Gastroesophageal sphincter (tissue), 4 donors: ENCODE measurements at regions not wholly inside any gene's neighbourhood (a gene's known extent, or its start where the extent isn't known, plus 50 kb on each side); places are given as distances from the start of the nearest gene placed in this dataset.

ENCODE experiments used
- ATAC-seq: fragments of 150-250 bp; one replicate; pipeline ENCODE4 v1.9.1; 2016; ENCODE audit warnings: mild to moderate bottlenecking, moderate library complexity
- H3K27ac ChIP-seq, 4 donors: fragments of 200-600 bp; sonication (generic) in 3 of 4; 1 replicate in 3 of 4; 2 replicates in 1 of 4; pipeline ENCODE4 v1.5.1; 2016 to 2019
- H3K27me3 ChIP-seq: fragments of 200-600 bp; sonication (generic); one replicate; pipeline ENCODE4 v1.5.1; 2019
- H3K36me3 ChIP-seq, 2 donors: fragments of 200-600 bp; sonication (generic); one replicate each; pipeline ENCODE4 v1.5.1; 2019; ENCODE audit warnings: control low read depth in 1 of 2
- H3K4me1 ChIP-seq, 3 donors: fragments of 200-600 bp; sonication (generic); 1 replicate in 2 of 3; 2 replicates in 1 of 3; pipeline ENCODE4 v1.5.1; 2016 to 2019; ENCODE audit warnings: control low read depth in 2 of 3
- H3K4me3 ChIP-seq, 2 donors: fragments of 200-600 bp; sonication (generic); one replicate each; pipeline ENCODE4 v1.5.1; 2019; ENCODE audit warnings: mild to moderate bottlenecking in 1 of 2, moderate library complexity in 1 of 2
- H3K9me3 ChIP-seq, 3 donors: fragments of 200-600 bp; sonication (generic); one replicate each; pipeline ENCODE4 v1.5.1; 2017 to 2019; ENCODE audit warnings: control low read depth in 2 of 3
- CTCF ChIP-seq, 4 experiments: fragments of 200-600 bp in 2 of 4; fragments of 450-650 bp in 2 of 4; sonication (generic) in 1 of 4; IDR thresholded peaks; one replicate each; pipeline ENCODE4 v1.5.1; 2017 to 2019; ENCODE audit warnings: antibody characterized with exemption in 4 of 4, mild to moderate bottlenecking in 2 of 4, moderate library complexity in 2 of 4
- EP300 ChIP-seq: sonication (generic); formaldehyde crosslinking; IDR thresholded peaks from one replicate; pipeline ENCODE4 v1.6.1; 2017; ENCODE audit warnings: antibody characterized with exemption, mild to moderate bottlenecking
- POLR2A ChIP-seq, 2 donors: fragments of 450-650 bp; IDR thresholded peaks; one replicate each; pipeline ENCODE4 v1.6.1; 2017; ENCODE audit warnings: antibody characterized with exemption in 2 of 2, mild to moderate bottlenecking in 2 of 2, moderate library complexity in 1 of 2
- POLR2AphosphoS5 ChIP-seq: sonication (generic); formaldehyde crosslinking; IDR thresholded peaks from one replicate; pipeline ENCODE4 v1.6.1; 2017; ENCODE audit warnings: antibody characterized with exemption
- WGBS, 2 donors: methylation state at CpG; one replicate each; pipeline ENCODE4 v1.1.5; 2018; ENCODE audit warnings: low coverage in 1 of 2; 5-methylcytosine and 5-hydroxymethylcytosine counted together

- Histone ChIP-seq H3K36me3 (no peaks in the 10 kb centered on the region), H3K27ac (no peak overlapping the region), H3K27me3 (no peaks in the 10 kb centered on the region), H3K4me1 (peaks cover 0 to 28% (median 6%) of the 10 kb centered on the region in 3 donors), H3K9me3 (no peaks in the 10 kb centered on the region), H3K4me3 (no peak overlapping the region)
- no peak for TF ChIP-seq CTCF (IDR thresholded peaks at IDR 0.05)
- no peak for TF ChIP-seq POLR2A (IDR thresholded peaks at IDR 0.05)
- TF ChIP-seq EP300, result no peak
- TF ChIP-seq POLR2AphosphoS5, result no peak
- 80% methylated on average over 1 of the region's 3 CpGs; no CpG with 5 or more reads in 1 of the 2 donors for WGBS, 2 donors
- peak; percentile 16 for ATAC-seq
Measured at GRCh38 chr14:89504091-89504490, 87.1 kb upstream of the FOXN3 start.

GRCh38 chr14:89503431-89503996 lies 86.5 kb upstream of the FOXN3 start:
- H3K27ac ChIP-seq, result no peak overlapping the region
- ATAC-seq, result no peak
- H3K27me3 ChIP-seq, result no peaks in the 10 kb centered on the region
- H3K4me3 ChIP-seq, result no peak overlapping the region
- no peaks in the 10 kb centered on the region for H3K9me3 ChIP-seq
- H3K4me1 ChIP-seq, result peaks cover 0 to 28% (median 6%) of the 10 kb centered on the region in 3 donors
- no peak for TF ChIP-seq CTCF (IDR thresholded peaks at IDR 0.05)
- no peaks in the 10 kb centered on the region for H3K36me3 ChIP-seq
- WGBS, 2 donors, result 69 to 80% methylated on average over 10 of the region's 10 CpGs

GRCh38 chr14:89502966-89503365 lies 85.9 kb upstream of the FOXN3 start:
- WGBS, 2 donors, result 61 to 70% methylated on average over 5 of the region's 5 CpGs
- H3K4me3 ChIP-seq, result no peak overlapping the region
- H3K9me3 ChIP-seq, result no peaks in the 10 kb centered on the region
- no peaks in the 10 kb centered on the region for H3K36me3 ChIP-seq
- H3K27ac ChIP-seq, result no peak overlapping the region
- no peaks in the 10 kb centered on the region for H3K27me3 ChIP-seq
- no peak for ATAC-seq
- no peak for TF ChIP-seq CTCF (IDR thresholded peaks at IDR 0.05)
- TF ChIP-seq EP300, result no peak
- no peak for TF ChIP-seq POLR2A (IDR thresholded peaks at IDR 0.05)
- TF ChIP-seq POLR2AphosphoS5, result no peak
- H3K4me1 ChIP-seq, result peaks cover 0 to 26% (median 6%) of the 10 kb centered on the region in 3 donors

- H3K27me3 ChIP-seq, result no peaks in the 10 kb centered on the region
- WGBS, 2 donors, result 95 to 100% methylated on average over 3 to 4 of the region's 4 CpGs
- TF ChIP-seq EP300 (no peak), POLR2A (IDR thresholded peaks at IDR 0.05) (no peak), CTCF (IDR thresholded peaks at IDR 0.05) (no peak), POLR2AphosphoS5 (no peak)
- no peak overlapping the region for H3K4me3 ChIP-seq
- no peak for ATAC-seq
- H3K27ac ChIP-seq, result no peak overlapping the region
- H3K9me3 ChIP-seq, result no peaks in the 10 kb centered on the region
- peaks cover 0 to 16% (median 6%) of the 10 kb centered on the region in 3 donors for H3K4me1 ChIP-seq
- H3K36me3 ChIP-seq, result no peaks in the 10 kb centered on the region
Measured at GRCh38 chr14:89501381-89501780, 84.3 kb upstream of the FOXN3 start.

GRCh38 chr14:89500303-89500702 lies 83.3 kb upstream of the FOXN3 start:
- 92 to 100% methylated on average over 1 to 2 of the region's 3 CpGs for WGBS, 2 donors
- H3K9me3 ChIP-seq, result no peaks in the 10 kb centered on the region
- TF ChIP-seq EP300 (no peak), POLR2AphosphoS5 (no peak), CTCF (IDR thresholded peaks at IDR 0.05) (no peak), POLR2A (IDR thresholded peaks at IDR 0.05) (no peak)

More at GRCh38 chr14:89500303-89500702, 83.3 kb upstream of the FOXN3 start:
- peaks cover 0 to 16% (median 6%) of the 10 kb centered on the region in 3 donors for H3K4me1 ChIP-seq
- no peaks in the 10 kb centered on the region for H3K36me3 ChIP-seq
- H3K4me3 ChIP-seq, result no peak overlapping the region
- no peak for ATAC-seq
- no peak overlapping the region for H3K27ac ChIP-seq
- H3K27me3 ChIP-seq, result no peaks in the 10 kb centered on the region
